DMS53 (cell line): ENCODE measurements at regions not wholly inside any gene's neighbourhood (a gene's known extent, or its start where the extent isn't known, plus 50 kb on each side); places are given as distances from the start of the nearest gene placed in this dataset.
"Not testable (repeated sequence)": the region's sequence is repeated elsewhere in the genome, so short reads cannot be mapped to it uniquely, and the experiment has no call there.

Source experiments
- DNase-seq: peaks from one replicate; lab custom pipeline; 2025; lab: John Stamatoyannopoulos, UW

- no peak for DNase-seq
Observed at GRCh38 chr7:25596443-25596842, 368.2 kb upstream of the NPVF start.

DNA sequence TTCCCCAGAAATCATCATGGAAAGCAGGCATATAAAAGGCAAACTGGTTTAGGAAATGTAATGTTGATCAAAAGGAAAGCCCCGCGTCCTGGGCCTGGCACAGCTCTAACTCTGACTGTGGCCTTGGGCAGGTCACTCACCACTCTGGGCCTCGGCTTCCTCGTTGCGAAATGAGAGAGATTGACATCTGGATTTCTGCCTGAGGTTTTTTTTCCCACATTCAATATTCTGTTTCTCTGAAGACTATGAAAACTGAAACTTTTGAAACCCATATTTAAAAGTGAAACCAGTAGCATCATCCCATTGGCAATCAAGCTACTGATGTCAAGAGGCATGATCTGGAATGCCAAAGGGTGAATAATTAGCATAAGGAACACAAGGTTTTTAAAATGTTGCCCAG lies 369.7 kb upstream of the NPVF start:
- DNase-seq: no peak

GRCh38 chr7:25598765-25599164 lies 370.5 kb upstream of the NPVF start:
- no peak for DNase-seq

DNA sequence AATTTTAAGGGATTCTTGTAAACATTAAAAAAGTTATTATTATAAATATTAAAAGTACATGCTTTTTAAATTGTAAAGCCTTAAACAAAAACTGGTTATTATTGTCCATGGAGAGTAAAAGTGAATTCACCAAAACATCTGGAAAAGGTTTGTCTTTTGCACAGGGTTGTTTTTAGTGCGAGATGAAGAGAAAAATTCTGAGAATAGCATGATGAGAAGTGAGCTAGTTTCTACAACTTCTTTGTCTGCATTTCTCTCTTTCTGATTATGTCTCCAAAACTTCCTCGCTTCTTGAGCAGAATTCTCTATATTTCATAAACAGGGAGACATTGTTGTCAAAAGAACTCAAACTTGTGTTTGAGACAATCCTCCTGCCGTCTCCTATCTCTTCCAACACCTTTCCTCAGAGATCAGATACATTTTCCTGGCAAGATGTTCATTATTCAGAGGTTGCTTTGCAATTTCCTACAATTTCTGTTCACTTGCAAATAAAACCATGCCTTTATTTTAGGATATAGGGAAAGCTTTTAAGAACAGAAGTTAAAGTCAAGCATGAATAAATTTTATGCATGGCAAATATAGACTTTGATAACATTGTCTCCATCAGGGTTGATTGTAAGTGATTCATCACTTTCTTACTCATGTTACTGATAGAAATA lies 372.1 kb upstream of the NPVF start:
- DNase-seq: no peak

DNA sequence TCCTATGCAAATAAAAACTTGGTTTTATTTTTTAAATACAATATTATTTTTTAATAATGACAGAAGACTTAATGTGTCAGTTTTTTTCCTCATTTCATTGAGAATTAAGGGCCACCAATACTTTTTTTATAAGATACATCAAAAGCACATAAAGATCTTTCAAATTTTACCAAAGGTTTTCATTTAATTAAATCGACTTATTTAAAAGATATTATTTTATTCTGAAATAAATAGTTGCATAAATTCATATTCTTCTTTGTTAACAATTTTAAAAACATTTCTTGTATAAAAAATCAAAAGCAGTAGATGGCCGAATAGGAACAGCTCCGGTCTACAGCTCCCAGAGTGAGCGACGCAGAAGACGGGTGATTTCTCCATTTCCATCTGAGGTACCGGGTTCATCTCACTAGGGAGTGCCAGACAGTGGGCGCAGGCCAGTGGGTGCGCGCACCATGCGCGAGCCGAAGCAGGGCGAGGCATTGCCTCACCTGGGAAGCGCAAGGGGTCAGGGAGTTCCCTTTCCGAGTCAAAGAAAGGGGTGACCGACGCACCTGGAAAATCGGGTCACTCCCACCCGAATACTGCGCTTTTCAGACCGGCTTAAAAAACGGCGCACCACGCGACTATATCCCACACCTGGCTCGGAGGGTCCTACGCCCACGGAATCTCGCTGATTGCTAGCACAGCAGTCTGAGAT lies 374.6 kb upstream of the NPVF start:
- DNase-seq: peak; percentile 39

DNA sequence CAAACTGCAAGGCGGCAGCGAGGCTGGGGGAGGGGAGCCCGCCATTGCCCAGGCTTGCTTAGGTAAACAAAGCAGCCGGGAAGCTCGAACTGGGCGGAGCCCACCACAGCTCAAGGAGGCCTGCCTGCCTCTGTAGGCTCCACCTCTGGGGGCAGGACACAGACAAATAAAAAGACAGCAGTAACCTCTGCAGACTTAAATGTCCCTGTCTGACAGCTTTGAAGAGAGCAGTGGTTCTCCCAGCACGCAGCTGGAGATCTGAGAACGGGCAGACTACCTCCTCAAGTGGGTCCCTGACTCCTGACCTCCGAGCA lies 375.1 kb upstream of the NPVF start:
- DNase-seq: not testable (repeated sequence)

GRCh38 chr7:25611196-25611595 lies 382.9 kb upstream of the NPVF start:
- DNase-seq: no peak

DNA sequence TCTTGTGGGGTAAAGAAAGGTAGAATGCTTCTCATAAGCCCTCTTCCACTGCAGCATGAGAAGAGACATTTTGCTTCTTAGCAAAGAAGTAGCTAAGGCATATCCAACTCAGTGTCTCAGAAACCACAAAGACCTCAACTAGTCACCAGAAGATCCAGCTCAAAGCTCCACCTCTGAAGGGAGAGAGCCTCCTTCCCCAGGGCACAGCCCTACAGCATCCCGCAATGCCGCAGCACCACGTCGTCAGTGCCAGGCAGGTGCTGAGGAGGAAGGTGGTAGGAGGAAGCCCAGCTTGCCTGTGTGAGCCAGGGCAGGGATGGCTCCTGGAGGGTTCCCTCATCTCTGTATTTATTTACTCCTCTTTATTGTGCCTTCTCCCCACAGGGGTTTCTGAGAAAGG lies 385.6 kb upstream of the NPVF start:
- DNase-seq: no peak

- DNase-seq: no peak
Observed at GRCh38 chr7:25614415-25614814, 386.1 kb upstream of the NPVF start.

DNA sequence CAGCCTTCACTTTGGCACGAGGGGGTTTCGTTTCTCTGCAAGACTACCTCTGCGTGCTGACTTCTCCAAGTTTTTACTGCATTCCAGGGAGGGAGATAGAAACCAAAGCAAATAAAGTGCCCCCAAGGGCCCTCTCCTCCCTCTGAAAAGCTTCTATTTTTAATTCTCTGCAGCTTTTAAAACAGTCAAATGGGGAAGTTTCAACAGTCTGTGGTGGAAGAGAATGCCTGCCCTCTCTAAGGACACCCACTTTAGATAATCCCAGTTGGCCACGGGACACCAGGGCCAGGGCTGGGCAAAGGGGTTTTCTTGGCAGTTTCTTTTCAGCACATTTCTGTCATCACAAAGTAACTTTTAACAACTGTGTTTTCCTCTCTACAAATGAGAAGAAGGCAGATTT lies 386.7 kb upstream of the NPVF start:
- DNase-seq: no peak

DNA sequence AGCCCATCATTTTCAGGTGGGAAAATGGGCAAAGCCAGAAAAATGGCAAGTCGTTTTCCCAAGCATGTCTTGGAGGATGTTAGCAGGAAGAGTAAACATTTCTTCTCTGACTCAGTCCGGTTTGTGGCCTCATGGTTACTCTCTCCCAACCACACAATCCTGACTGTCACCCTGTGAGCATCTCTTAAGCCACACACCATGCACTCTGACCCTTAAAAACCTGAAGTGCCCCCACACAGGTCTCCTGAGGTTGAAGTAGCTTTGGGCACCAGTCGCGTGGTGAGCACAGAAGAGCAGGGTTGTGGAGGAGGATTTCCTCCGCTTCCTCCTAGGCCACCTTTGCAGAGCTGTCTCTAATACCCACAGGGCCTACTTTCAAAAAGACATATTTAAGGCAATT lies 387.3 kb upstream of the NPVF start:
- no peak for DNase-seq

DNA sequence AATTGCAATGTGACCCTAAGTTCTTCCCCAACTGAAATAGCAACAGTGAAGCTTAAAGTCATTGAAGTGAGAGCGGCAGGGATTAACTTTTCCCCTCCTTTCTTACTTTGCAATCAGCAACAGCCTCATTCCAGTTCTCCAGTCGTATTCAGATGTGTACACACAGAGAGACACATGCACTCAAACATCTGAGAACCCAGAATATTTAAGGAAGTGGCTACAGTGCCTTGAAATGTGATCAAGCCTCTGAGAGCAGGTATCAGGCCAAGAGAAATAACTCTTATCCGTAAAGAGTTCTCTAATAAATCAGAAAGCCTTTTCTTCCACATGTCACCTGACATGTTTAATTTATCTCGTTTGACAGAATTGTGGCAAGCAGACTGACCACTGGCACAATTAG lies 388.9 kb upstream of the NPVF start:
- no peak for DNase-seq

DNA sequence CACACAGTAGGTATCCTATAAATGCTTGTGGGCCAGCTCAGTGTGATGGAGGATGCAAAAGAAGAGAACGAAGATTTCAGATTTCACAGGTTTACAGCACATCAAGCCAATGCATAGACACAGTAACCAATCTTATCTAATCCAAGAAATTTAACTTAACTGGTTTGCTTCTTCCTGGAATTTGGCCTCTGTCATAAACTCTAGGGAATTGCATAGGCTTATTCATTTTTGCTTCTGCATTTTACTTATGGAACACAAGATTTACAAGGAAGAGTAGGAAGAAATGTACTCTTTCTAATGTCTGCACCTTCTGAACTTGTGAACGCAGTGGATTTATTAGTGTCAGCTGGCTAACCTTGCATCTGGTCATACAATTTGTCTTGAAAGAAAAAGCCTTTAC lies 389.4 kb upstream of the NPVF start:
- no peak for DNase-seq

- no peak for DNase-seq
Observed at GRCh38 chr7:25619381-25619780, 391.1 kb upstream of the NPVF start.

DNA sequence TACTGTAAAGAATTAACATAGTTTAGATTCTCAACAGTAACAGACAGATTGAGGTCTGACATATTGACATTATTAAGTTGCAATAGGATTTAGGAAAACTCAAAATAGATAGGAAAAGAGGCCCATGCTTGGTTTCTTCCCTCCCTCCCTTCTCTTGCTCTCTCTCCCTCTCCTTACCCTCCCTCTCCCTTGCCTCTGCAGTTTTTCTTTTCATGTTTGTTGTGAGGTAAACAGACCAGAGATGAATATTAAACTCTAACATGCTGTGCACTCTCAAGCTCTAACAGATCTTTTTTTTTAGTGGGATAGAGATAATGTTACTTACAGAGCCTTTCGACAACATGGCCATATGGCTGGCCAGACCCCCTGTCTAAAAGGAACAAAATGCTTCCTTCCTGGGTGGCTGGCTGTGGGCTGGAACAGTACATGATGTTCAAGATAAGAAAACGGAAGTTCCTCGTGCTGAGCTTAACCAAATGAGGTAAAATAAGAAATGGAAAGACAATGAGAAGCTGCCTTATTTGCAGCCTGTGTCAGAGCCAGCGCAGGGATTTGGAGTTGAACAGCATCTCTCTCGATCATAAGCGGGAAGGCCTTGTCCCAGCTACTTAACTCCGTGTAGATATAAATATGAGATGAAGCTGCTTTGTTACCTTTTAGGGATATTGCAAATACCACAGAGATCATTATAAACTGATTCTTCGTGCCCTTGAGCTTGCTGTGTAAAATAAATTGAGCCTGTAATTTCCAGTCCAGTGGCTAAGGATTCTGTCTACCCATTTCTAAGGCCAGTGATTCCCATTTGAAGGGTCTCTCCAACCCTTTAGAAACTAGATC lies 391.9 kb upstream of the NPVF start:
- DNase-seq: no peak

DNA sequence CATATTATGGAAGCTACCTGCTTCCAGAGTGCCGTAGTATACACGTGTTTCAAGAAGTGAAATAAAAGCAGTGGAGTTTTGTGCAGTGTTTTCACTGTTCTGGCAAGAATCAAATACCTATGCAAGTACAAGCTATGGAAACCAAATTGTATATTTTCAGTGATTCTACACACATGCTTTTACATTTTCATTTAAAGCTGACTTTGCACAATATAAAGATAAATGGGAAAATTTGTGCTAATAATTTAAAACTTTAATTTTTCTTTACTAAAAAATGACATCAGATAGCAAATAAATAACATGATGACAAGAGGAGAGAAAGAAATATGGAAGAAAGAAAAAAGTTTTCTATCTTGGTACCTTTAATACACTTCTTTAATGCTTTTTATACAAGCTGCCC lies 393.7 kb upstream of the NPVF start:
- no peak for DNase-seq

GRCh38 chr7:25622695-25623094 lies 394.4 kb upstream of the NPVF start:
- DNase-seq: peak; percentile 39

- peak; percentile 37 for DNase-seq
Observed at GRCh38 chr7:25624051-25624450, 395.8 kb upstream of the NPVF start.

GRCh38 chr7:25624833-25625232 lies 396.5 kb upstream of the NPVF start:
- no peak for DNase-seq

DNA sequence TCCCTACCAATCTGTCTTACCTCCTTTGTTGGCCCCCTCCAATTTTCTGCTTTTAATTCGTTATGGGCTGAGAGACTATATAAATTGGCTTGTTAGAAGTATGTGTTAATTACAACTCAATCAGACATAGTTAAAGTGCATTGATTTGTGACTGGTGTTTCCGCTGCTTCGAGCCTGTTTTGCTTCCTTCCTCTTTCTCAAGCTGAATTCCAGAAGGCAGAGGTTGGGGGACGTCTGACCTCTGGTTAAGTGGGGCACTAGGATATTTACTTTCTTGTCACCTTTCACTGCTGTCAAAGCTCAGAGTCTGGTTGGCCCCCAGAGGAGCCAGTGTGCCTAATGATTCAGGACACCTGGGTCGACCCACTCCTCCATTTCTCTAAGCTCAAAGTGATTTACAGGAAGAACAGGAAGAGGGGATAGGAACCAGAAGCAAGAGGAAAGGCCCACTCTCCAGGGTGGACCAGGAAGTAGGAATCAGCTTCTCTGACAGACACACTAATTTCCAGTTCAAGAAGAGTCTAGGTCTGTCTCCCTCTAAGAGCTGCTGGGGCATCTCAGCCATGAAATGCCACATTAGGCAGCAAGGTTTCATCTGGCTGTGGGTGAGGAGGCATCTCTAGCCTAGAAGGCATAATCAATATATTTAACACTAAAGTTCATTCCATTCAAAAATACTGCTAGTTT lies 397.2 kb upstream of the NPVF start:
- no peak for DNase-seq

GRCh38 chr7:25626451-25627131 lies 398.3 kb upstream of the NPVF start:
- no peak for DNase-seq

DNA sequence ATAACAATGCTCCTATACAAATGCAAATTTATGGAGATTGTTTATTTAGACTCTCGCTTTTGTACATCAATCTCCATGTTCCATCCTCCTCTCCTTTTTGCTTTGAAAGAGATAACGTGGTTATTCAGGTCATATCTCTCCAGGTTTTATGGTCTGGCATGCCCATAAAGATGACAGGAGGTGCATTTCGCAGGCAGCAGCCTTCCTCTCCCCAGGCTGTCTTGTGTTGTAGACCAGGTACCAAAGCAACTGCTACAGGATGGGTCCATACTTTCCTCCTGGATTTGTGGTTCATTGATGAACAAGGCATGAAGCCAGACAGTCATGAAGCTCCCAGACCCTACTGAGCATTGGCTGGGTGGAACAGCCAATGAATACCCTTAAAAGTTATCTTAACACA lies 400.2 kb upstream of the NPVF start:
- DNase-seq: no peak
